ENCODE measurements at regions not wholly inside any gene's neighbourhood (a gene's known extent, or its start where the extent isn't known, plus 50 kb on each side); places are given as distances from the start of the nearest gene placed in this dataset.

- TF ChIP-seq CTCF (conservative IDR thresholded peaks at IDR 0.05) = no peak
- TF ChIP-seq ZFX (IDR thresholded peaks at IDR 0.05) = no peak
Observed at GRCh38 chr7:41826641-41827040, 123.8 kb upstream of the INHBA start.

All from C4-2B (cell line).